Stimulated activated CD8-positive, alpha-beta memory T cell treated with anti-CD3 and anti-CD28 coated beads, Interleukin-2, amount 100 ng/mL, for 1 hour (primary cell): ENCODE measurements at regions not wholly inside any gene's neighbourhood (a gene's known extent, or its start where the extent isn't known, plus 50 kb on each side); places are given as distances from the start of the nearest gene placed in this dataset.

Experiments
- DNase-seq, 2 donors: peaks; one replicate each; pipeline ENCODE4 v3.0.0-alpha.2; 2020; ENCODE audit warnings: low read depth in 2 of 2

GRCh38 chr13:81677857-81678256, 1336.9 kb upstream of the SPRY2 start:
- no peak for DNase-seq

- DNase-seq = no peak
Measured at GRCh38 chr13:81676008-81676407, 1335.1 kb upstream of the SPRY2 start.

- DNase-seq = no peak
Measured at GRCh38 chr13:81671064-81671463, 1330.1 kb upstream of the SPRY2 start.

GRCh38 chr13:81670048-81670447, 1329.1 kb upstream of the SPRY2 start:
- no peak for DNase-seq

- DNase-seq = no peak
Measured at GRCh38 chr13:81664872-81665271, 1323.9 kb upstream of the SPRY2 start.

- DNase-seq = no peak
Measured at GRCh38 chr13:81659984-81660383, 1319.1 kb upstream of the SPRY2 start.

GRCh38 chr13:81658598-81659370, 1317.9 kb upstream of the SPRY2 start:
- DNase-seq = no peak

- no peak for DNase-seq
Measured at GRCh38 chr13:81639984-81640582, 1299.2 kb upstream of the SPRY2 start.

- DNase-seq = no peak
Measured at GRCh38 chr13:81637457-81637856, 1296.5 kb upstream of the SPRY2 start.

- no peak for DNase-seq
Measured at GRCh38 chr13:81636120-81636519, 1295.2 kb upstream of the SPRY2 start.

GRCh38 chr13:81615031-81615430, 1274.1 kb upstream of the SPRY2 start:
- no peak for DNase-seq

- DNase-seq = no peak
Measured at GRCh38 chr13:81610644-81611043, 1269.7 kb upstream of the SPRY2 start.

- DNase-seq = no peak
Measured at GRCh38 chr13:81609335-81609734, 1268.4 kb upstream of the SPRY2 start.

- no peak for DNase-seq
Measured at GRCh38 chr13:81606074-81606473, 1265.1 kb upstream of the SPRY2 start.

GRCh38 chr13:81602241-81602640, 1261.3 kb upstream of the SPRY2 start:
- no peak for DNase-seq

GRCh38 chr13:81597101-81597500, 1256.2 kb upstream of the SPRY2 start:
- DNase-seq = no peak

GRCh38 chr13:81596224-81596753, 1255.4 kb upstream of the SPRY2 start:
- DNase-seq = no peak

- no peak for DNase-seq
Measured at GRCh38 chr13:81591528-81592220, 1250.7 kb upstream of the SPRY2 start.

- DNase-seq = no peak
Measured at GRCh38 chr13:81582381-81582780, 1241.5 kb upstream of the SPRY2 start.

GRCh38 chr13:81577601-81578195, 1236.8 kb upstream of the SPRY2 start:
- no peak for DNase-seq

GRCh38 chr13:81568824-81569223, 1227.9 kb upstream of the SPRY2 start:
- DNase-seq = no peak

- DNase-seq = no peak
Measured at GRCh38 chr13:81565849-81566248, 1224.9 kb upstream of the SPRY2 start.
